Ishikawa (cell line): ENCODE measurements at regions not wholly inside any gene's neighbourhood (a gene's known extent, or its start where the extent isn't known, plus 50 kb on each side); places are given as distances from the start of the nearest gene placed in this dataset.

Source experiments
- CEBPB ChIP-seq: IDR thresholded peaks from 2 replicates; pipeline ENCODE4 v1.6.1; 2012
- CREB1 ChIP-seq: IDR thresholded peaks from 2 replicates; pipeline ENCODE4 v1.6.1; 2012; ENCODE audit warnings: low read depth
- EGR1 ChIP-seq: IDR thresholded peaks from 2 replicates; pipeline ENCODE4 v1.6.1; 2012
- RAD21 ChIP-seq: IDR thresholded peaks from 2 replicates; pipeline ENCODE4 v1.6.1; 2012; ENCODE audit warnings: low read depth
- TAF1 ChIP-seq: IDR thresholded peaks from 2 replicates; pipeline ENCODE4 v1.6.1; 2012; ENCODE audit warnings: low read depth, mild to moderate bottlenecking
- TCF12 ChIP-seq: IDR thresholded peaks from 2 replicates; pipeline ENCODE4 v1.6.1; 2012; ENCODE audit warnings: low read depth
- TEAD4 ChIP-seq: IDR thresholded peaks from 2 replicates; pipeline ENCODE4 v1.6.1; 2012
- YY1 ChIP-seq: IDR thresholded peaks from 2 replicates; pipeline ENCODE4 v1.6.1; 2012; ENCODE audit warnings: low read depth
- ZBTB7A ChIP-seq: IDR thresholded peaks from 2 replicates; pipeline ENCODE4 v1.6.1; 2012; ENCODE audit warnings: low read depth
- TF ChIP-seq, protein P1 (sequence below): IDR thresholded peaks from 2 replicates; pipeline ENCODE4 v1.6.1; 2012
- TF ChIP-seq, protein P2 (sequence below): IDR thresholded peaks from 2 replicates; pipeline ENCODE4 v1.6.1; 2012; ENCODE audit warnings: low read depth, mild to moderate bottlenecking

DNA sequence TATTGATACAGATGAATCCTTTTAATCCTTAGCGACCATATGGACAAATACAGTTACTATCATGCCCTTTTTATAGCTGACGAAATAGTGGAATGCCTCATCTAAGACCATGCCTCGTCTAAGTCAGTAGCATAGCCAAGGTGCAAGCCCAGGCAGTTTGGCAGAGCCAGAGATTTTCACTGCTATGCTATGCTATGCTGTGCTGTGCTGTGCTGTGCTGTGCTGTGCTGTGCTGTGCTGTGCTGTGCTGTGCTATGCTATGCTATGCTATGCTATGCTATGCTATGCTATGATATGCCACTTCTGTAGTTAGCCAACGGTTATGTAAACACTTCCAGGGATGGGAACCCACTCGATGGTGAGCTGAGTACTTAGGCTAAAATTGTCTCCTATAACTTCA lies 91.6 kb upstream of the MAP4K3 start:
- no peak for TF ChIP-seq TAF1
- TF ChIP-seq, protein P1, sequence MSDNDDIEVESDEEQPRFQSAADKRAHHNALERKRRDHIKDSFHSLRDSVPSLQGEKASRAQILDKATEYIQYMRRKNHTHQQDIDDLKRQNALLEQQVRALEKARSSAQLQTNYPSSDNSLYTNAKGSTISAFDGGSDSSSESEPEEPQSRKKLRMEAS, result no peak
- TF ChIP-seq ZBTB7A, result no peak
- TF ChIP-seq RAD21, result no peak
- TF ChIP-seq, protein P2, sequence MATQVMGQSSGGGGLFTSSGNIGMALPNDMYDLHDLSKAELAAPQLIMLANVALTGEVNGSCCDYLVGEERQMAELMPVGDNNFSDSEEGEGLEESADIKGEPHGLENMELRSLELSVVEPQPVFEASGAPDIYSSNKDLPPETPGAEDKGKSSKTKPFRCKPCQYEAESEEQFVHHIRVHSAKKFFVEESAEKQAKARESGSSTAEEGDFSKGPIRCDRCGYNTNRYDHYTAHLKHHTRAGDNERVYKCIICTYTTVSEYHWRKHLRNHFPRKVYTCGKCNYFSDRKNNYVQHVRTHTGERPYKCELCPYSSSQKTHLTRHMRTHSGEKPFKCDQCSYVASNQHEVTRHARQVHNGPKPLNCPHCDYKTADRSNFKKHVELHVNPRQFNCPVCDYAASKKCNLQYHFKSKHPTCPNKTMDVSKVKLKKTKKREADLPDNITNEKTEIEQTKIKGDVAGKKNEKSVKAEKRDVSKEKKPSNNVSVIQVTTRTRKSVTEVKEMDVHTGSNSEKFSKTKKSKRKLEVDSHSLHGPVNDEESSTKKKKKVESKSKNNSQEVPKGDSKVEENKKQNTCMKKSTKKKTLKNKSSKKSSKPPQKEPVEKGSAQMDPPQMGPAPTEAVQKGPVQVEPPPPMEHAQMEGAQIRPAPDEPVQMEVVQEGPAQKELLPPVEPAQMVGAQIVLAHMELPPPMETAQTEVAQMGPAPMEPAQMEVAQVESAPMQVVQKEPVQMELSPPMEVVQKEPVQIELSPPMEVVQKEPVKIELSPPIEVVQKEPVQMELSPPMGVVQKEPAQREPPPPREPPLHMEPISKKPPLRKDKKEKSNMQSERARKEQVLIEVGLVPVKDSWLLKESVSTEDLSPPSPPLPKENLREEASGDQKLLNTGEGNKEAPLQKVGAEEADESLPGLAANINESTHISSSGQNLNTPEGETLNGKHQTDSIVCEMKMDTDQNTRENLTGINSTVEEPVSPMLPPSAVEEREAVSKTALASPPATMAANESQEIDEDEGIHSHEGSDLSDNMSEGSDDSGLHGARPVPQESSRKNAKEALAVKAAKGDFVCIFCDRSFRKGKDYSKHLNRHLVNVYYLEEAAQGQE, result no peak
- no peak for TF ChIP-seq CEBPB
- TF ChIP-seq YY1, result no peak
- TF ChIP-seq TEAD4, result no peak
- no peak for TF ChIP-seq EGR1
- no peak for TF ChIP-seq CREB1
- no peak for TF ChIP-seq TCF12
